OCI-LY7 (cell line): ENCODE measurements at regions not wholly inside any gene's neighbourhood (a gene's known extent, or its start where the extent isn't known, plus 50 kb on each side); places are given as distances from the start of the nearest gene placed in this dataset.

Source experiments
- BruUV-seq: library from RNA; stranded (reverse); fragments of 400-500 nt; replicated peaks from 2 replicates; lab custom pipeline; 2021; lab: Mats Ljungman, UMichigan
- CTCF ChIA-PET: fragments of 300-600 bp; sonication (Branson Sonifier 250); formaldehyde crosslinking; loops from one replicate; lab custom pipeline; 2022; ENCODE audit warnings: antibody characterized with exemption; ENCODE audit not compliant: unreplicated experiment; lab: Charles Lee
- POLR2A ChIA-PET: fragments of 300-600 bp; sonication (Branson Sonifier 250); formaldehyde crosslinking; loops from one replicate; lab custom pipeline; 2022; ENCODE audit warnings: antibody characterized with exemption; lab: Charles Lee
- DNase-seq: peaks from one replicate; pipeline ENCODE4 v3.0.0-alpha.2; 2015; ENCODE audit warnings: low spot score
- H2AFZ ChIP-seq: fragments of 200-600 bp; sonication (generic), shearing (Covaris generic); 2 replicates; pipeline ENCODE4 v1.6.1; 2014; ENCODE audit warnings: mild to moderate bottlenecking, antibody characterized with exemption, low read length, moderate library complexity
- H3K27ac ChIP-seq: fragments of 200-600 bp; sonication (generic); 2 replicates; pipeline ENCODE4 v1.5.1; 2014; ENCODE audit warnings: mixed run types, low read depth, mild to moderate bottlenecking, moderate library complexity, low read length, inconsistent platforms; ENCODE audit not compliant: poor library complexity, severe bottlenecking
- H3K36me3 ChIP-seq: fragments of 200-600 bp; sonication (generic); 2 replicates; pipeline ENCODE4 v1.6.1; 2014; ENCODE audit warnings: mild to moderate bottlenecking, antibody characterized with exemption, low read length, moderate library complexity, mixed read lengths; ENCODE audit not compliant: insufficient read depth
- H3K4me1 ChIP-seq: fragments of 200-600 bp; sonication (generic); 2 replicates; pipeline ENCODE4 v1.5.1; 2014; ENCODE audit warnings: mild to moderate bottlenecking, low read length; ENCODE audit not compliant: insufficient read depth, poor library complexity, severe bottlenecking
- H3K4me2 ChIP-seq: fragments of 200-600 bp; sonication (generic); 2 replicates; pipeline ENCODE4 v1.6.1; 2014; ENCODE audit warnings: mild to moderate bottlenecking, low read length
- H3K4me3 ChIP-seq: fragments of 200-600 bp; sonication (generic); 2 replicates; pipeline ENCODE4 v1.5.1; 2014; ENCODE audit warnings: mild to moderate bottlenecking, low read depth, low read length; ENCODE audit not compliant: poor library complexity, severe bottlenecking
- H3K79me2 ChIP-seq: fragments of 200-600 bp; sonication (generic); 2 replicates; pipeline ENCODE4 v1.6.1; 2016; ENCODE audit warnings: low read depth, mild to moderate bottlenecking, low read length, moderate library complexity, mixed read lengths; ENCODE audit not compliant: insufficient read depth
- H3K9me2 ChIP-seq: fragments of 200-600 bp; sonication (generic); 2 replicates; pipeline ENCODE4 v1.6.1; 2016; ENCODE audit warnings: mild to moderate bottlenecking, low read length, mixed read lengths; ENCODE audit not compliant: insufficient read depth
- H3K9me3 ChIP-seq: fragments of 200-600 bp; sonication (generic); 2 replicates; pipeline ENCODE4 v1.6.1; 2014; ENCODE audit warnings: mild to moderate bottlenecking, mixed run types, low read length, mixed read lengths
- H4K20me1 ChIP-seq: fragments of 200-600 bp; sonication (generic); 2 replicates; pipeline ENCODE4 v1.6.1; 2014; ENCODE audit warnings: mild to moderate bottlenecking, antibody characterized with exemption, low read length, moderate library complexity, mixed read lengths; ENCODE audit not compliant: insufficient read depth
- EZH2phosphoT487 ChIP-seq: fragments of 200-600 bp; sonication (generic); IDR thresholded peaks from 2 replicates; pipeline ENCODE4 v1.6.1; 2018; ENCODE audit warnings: low read depth, borderline replicate concordance, mild to moderate bottlenecking, mixed run types, antibody characterized with exemption, low read length, moderate library complexity, mixed read lengths
- intact Hi-C: fragments of 100-400 bp; cut with micrococcal nuclease; formaldehyde crosslinking; loops from one replicate; pipeline ENCODE4 v1.10.0; 2022; ENCODE audit not compliant: unreplicated experiment
- TF ChIP-seq, protein P1 (sequence below): fragments of 200-600 bp; sonication (generic); conservative IDR thresholded peaks from 2 replicates; pipeline ENCODE4 v1.5.1; 2014; ENCODE audit warnings: mild to moderate bottlenecking, antibody characterized with exemption, low read length, moderate library complexity, mixed read lengths

DNA sequence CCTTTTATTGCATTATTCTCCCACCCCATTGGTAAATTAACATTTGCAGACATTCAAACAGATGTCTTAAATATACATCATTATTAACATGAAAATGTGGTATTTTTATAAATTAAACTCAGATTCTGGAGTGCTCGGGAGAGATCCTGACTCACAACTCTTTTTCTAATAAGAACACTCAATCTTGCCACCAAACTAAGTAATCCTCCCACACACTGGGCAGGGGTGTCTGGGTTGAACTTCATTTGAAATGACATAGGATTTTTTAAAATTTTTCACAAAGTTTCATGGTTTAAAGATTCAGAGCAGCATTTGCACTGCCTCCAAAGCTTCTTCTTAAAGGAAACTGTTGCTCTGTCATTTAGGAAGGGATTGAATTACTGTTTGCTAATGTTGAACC, 754.3 kb downstream of the MECOM start:
- Histone ChIP-seq H3K36me3 (no peaks in the 10 kb centered on the region), H3K79me2 (no peaks in the 10 kb centered on the region), H4K20me1 (no peaks in the 10 kb centered on the region), H3K4me2 (no peak overlapping the region), H3K9me3 (no peaks in the 10 kb centered on the region), H3K27ac (no peak overlapping the region), H3K9me2 (no peaks in the 10 kb centered on the region), H3K4me3 (no peak overlapping the region), H3K4me1 (no peaks in the 10 kb centered on the region), H2AFZ (no peak overlapping the region)
- ChIA-PET POLR2A (no interaction called here), CTCF (no interaction called here)
- no TSS peak for BruUV-seq
- no peak for DNase-seq
- intact Hi-C loops = no loop called here
- TF ChIP-seq, protein P1, sequence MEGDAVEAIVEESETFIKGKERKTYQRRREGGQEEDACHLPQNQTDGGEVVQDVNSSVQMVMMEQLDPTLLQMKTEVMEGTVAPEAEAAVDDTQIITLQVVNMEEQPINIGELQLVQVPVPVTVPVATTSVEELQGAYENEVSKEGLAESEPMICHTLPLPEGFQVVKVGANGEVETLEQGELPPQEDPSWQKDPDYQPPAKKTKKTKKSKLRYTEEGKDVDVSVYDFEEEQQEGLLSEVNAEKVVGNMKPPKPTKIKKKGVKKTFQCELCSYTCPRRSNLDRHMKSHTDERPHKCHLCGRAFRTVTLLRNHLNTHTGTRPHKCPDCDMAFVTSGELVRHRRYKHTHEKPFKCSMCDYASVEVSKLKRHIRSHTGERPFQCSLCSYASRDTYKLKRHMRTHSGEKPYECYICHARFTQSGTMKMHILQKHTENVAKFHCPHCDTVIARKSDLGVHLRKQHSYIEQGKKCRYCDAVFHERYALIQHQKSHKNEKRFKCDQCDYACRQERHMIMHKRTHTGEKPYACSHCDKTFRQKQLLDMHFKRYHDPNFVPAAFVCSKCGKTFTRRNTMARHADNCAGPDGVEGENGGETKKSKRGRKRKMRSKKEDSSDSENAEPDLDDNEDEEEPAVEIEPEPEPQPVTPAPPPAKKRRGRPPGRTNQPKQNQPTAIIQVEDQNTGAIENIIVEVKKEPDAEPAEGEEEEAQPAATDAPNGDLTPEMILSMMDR = no peak
- TF ChIP-seq EZH2phosphoT487 = no peak

DNA sequence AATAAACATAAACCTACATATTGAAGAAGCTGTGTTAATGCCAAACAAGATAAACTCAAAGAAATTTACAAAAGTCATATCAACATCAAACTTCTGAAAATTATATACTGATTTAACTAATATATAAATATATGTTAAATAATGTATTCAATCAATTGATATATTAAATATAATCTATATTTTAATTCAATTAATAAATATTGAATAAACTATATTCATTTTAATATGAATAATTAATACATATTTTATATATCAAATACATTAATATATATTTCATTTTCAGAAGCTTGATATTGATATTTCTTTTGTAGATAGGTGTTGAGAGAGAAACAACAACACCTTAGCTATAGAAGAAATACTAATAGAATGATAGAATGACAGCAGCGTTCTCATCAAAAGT, 768.1 kb downstream of the MECOM start:
- POLR2A ChIA-PET = interaction anchor here (1.2 kb wide), 1 partner anchor 23 kb away, joined by 3 read pairs; no protein-coding TSS in a partner anchor
- no peaks in the 10 kb centered on the region for H3K4me1 ChIP-seq
- H3K36me3 ChIP-seq = no peaks in the 10 kb centered on the region
- no peaks in the 10 kb centered on the region for H3K79me2 ChIP-seq
- H4K20me1 ChIP-seq = no peaks in the 10 kb centered on the region
- no peak overlapping the region for H2AFZ ChIP-seq
- no peak overlapping the region for H3K4me3 ChIP-seq
- intact Hi-C loops = no loop called here
- no peak overlapping the region for H3K27ac ChIP-seq
- H3K4me2 ChIP-seq = no peak overlapping the region
- no TSS peak for BruUV-seq
- TF ChIP-seq, protein P1 = no peak
- no peak for TF ChIP-seq EZH2phosphoT487
- DNase-seq = no peak
- no peaks in the 10 kb centered on the region for H3K9me3 ChIP-seq
- H3K9me2 ChIP-seq = no peaks in the 10 kb centered on the region
- CTCF ChIA-PET = no interaction called here

DNA sequence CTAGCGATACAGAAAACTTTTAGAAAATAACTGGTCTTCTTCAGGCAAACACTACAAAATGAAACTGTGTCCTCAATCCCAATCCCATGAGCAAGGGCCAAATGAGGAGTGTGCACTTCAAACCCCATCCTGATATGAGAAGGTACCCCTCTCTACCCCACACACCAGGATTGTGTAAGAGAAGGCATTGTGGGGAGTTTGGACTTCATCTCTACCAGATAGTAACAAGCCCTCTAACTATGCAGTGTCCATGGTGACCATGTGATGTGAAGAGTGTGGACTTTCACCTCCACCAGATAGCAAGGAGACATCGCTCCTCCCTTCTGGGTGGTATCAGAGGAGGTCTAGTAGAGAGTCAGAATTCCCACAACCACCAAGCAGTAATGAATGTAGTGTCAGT, 769.3 kb downstream of the MECOM start:
- Histone ChIP-seq H4K20me1 (no peaks in the 10 kb centered on the region), H3K4me1 (no peaks in the 10 kb centered on the region), H3K27ac (no peak overlapping the region), H2AFZ (no peak overlapping the region), H3K4me3 (no peak overlapping the region), H3K4me2 (no peak overlapping the region), H3K9me2 (no peaks in the 10 kb centered on the region), H3K79me2 (no peaks in the 10 kb centered on the region), H3K9me3 (no peaks in the 10 kb centered on the region), H3K36me3 (no peaks in the 10 kb centered on the region)
- TF ChIP-seq EZH2phosphoT487 = no peak
- TF ChIP-seq, protein P1 = no peak
- POLR2A ChIA-PET = no interaction called here
- intact Hi-C loops = no loop called here
- no peak for DNase-seq
- BruUV-seq = no TSS peak
- CTCF ChIA-PET = no interaction called here
